Activated CD4-positive, CD25-positive, alpha-beta regulatory T cell (primary cell): ENCODE measurements at regions not wholly inside any gene's neighbourhood (a gene's known extent, or its start where the extent isn't known, plus 50 kb on each side); places are given as distances from the start of the nearest gene placed in this dataset.

Experiments
- DNase-seq, 4 experiments: peaks; one replicate each; lab custom pipeline; 2025; lab: John Stamatoyannopoulos, UW

DNA sequence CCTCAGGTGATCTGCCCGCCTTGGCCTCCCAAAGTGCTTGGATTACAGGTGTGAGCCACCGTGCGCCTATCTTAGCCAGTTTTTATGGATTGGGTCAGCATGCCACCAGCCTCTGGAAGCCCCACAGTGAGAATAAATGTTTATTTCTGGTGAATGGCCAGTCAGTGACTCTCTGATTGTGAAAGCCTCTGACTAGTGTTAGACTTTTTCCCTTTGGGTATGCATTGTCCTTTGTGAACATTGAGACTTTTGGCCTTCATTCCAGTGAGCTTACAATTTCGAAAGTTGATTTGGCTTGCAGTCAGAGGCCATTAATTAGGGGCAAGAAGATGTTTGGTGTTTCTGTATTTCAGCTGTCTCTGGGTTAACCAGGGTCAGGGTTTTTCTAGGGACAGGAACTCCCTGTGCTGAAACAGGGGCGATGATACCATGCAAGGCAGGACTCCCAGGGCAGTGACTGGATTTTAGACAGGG is 274.5 kb upstream of the C2CD4B start:
- DNase-seq = no peak

DNA sequence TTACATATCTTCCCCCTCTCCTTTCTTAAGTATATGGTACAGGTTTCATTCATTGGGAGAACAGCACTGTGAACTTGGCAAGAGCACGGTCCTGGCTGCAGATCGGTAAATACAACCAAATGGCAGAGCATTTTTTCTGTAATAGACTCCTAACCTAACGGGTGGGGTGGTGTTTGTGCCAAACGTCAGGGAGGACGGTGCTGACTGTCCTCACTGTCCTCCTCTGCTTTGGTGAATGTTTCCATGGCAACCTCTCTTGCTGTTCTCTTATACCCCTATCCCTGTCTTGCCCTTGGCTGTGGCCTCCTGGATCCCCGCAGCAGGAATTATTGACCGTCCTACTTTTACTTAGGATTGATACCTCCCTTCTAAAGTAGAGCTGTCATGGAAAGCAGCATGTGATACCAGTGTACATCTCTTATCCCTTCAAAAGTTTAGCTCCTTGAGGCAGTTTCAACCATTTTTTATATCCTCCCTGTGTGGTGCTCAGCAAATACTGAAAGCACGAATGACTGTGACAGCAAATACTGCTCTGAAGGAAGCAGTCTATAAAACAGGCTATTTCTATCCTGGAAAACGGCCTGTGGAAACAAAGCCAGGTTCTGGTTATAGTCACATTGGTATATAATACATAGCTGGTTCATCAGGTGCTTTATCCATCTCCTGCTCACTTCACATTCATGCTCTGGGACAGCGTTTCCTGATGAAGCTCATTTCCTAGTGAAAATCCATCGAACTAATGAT is 275.4 kb upstream of the C2CD4B start:
- DNase-seq = no peak

DNA sequence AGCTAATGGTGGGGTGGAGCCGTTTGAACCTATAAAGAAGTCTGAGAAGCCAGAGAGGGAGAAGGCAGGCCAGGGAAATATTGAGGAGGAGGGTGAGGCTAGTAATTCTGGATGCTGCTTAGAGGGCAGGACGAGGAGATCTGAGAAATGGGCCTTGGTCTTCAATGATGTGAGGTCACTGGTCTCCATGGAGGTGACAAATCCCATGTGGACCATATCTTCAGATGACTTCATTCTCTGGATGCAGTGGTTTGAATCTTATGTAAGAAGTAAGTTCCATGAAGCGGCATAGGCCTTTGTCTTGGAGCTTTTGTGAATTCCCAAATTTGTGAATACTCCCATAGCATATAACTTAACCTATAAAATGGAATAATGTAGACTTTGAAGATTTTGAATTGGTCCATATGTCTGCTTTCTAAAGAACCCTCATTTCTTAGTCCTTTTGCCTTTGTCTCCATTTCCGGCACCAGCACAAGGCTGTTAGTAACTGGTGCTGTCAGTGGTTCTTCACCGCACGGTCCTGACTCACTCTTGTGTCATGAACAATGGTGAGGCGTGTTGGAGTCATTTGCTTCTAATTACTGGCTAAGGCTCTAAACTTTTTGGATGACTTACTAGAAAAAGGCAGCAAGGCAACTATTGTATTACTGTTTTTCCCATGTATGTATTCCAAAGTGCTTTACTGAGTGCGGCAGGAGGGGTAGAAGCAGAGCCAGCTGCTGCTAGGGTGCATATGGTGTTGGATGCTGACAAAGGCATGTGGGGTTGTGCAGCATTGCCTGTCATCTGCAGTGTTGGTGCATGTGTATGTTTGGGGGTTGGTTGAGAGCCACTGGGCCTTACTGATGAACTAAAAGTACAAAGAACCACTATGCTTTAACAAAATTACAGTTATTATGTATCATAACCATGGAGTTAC is 279.3 kb upstream of the C2CD4B start:
- DNase-seq = no peak

- DNase-seq = no peak
These were observed 280.2 kb upstream of the C2CD4B start for GRCh38 chr15:62445244-62445643.

GRCh38 chr15:62446984-62447383 is 281.9 kb upstream of the C2CD4B start:
- DNase-seq = no peak

DNA sequence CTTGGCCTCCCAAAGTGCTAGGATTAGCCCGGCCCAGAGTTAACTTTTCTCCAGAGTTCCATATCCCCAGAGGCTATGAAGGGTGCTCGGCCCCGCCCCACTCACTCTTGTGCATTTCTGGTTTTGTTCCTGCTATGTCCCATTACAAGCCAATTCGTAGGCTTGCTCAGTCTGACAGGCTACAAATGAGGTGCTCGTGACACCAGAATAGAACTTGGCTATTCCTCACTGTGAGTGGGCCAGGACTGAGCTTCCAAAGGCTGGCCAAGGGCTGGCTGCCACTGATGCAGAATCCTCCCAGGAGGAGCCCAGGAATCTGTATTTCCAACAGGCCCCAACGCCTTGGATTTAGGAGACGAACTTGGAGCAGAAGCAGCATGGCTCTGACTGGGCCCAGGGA is 282.7 kb upstream of the C2CD4B start:
- DNase-seq = no peak

DNA sequence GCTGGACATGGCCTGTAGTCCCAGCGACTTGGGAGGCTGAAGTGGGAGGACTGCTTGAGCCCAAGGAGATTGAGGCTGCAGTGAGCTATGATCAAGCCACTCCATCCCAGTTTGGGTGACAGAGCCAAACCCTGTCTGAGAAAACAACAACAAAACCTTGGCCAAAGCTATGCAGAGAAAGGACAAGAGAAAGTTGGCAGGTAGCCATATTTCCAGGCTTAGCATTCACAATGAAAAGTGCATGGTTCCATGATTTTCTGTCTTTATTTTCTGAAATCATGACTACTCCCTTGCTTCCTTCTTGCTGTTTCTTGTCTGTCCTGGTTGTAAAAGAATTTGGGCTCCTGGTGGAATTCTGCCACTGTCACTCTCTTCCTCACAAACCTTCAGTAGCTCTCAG is 284.6 kb upstream of the C2CD4B start:
- no peak for DNase-seq

- DNase-seq = no peak
These were observed 285.0 kb upstream of the C2CD4B start for GRCh38 chr15:62450061-62450460.

DNA sequence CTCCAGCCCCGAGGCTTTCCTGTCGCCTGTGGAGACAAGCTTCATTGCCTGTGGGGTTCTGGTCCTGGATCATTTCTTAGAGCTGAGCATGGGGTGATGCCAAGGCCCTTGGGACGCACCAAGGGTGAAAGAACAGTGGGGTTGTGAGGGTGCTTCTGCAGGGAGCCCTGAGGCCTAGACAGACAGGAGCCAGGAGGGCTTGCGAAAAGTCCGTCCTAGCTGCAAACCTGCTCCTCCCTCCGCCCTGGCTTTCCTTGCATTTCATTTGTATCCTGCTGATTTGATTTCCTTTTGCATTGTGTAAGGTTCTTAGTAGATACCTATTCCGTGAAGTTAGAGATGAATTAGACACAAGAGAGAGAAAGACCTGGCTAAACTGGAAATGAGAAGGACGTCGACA is 286.9 kb upstream of the C2CD4B start:
- no peak for DNase-seq

- no peak for DNase-seq
These were observed 287.6 kb upstream of the C2CD4B start for GRCh38 chr15:62452667-62453066.

GRCh38 chr15:62453375-62453774 is 288.3 kb upstream of the C2CD4B start:
- DNase-seq = no peak

DNA sequence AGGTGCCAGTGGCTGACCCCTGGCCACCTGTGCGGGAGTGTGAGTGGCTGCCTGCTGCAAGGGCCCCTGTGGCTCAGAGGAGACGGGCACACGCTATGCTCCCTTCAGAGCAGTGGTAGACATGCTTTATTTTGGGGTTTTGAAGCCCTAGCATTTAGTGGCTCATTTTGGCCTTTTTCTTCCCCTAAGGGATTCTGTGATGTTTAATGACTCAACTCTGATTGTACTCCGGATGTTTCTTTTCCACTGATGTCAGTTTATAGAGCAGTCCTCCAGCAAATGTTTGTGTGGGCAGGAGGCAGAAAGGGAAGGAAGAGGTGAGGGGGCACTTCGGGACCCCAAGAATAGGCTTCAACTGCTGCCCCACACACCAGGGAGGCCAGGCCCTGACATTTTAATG is 288.9 kb upstream of the C2CD4B start:
- DNase-seq = no peak

DNA sequence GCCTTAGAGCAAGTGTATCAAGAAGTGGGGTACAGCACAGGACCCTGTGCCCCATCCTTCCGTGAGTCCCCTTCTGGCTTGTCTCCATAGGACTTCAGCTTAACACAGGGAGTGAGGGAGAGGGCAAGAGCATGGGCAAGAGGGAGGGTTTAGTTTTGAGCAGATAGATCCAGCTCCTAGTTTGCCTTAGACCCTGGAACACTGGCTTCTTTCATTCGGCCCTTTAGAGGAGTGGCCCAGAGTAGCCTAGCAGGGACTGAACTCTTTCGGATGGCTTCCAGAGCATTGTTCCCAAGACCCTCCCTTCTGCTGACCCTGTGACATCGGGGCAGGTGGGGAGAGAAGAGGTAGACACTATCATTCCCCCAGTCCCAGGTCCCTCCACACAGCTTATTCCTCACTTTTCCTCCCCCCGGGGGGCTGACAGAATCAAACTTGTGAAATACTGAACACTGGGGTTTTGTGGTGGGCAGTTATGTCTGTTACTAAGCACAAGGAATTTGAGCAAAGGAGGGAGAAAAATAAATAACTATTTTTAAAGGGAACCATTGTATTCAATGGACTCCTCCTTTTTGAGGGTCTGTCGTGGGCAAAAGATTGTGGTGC is 289.6 kb upstream of the C2CD4B start:
- no peak for DNase-seq

- DNase-seq = no peak
These were observed 290.4 kb upstream of the C2CD4B start for GRCh38 chr15:62455441-62455921.

DNA sequence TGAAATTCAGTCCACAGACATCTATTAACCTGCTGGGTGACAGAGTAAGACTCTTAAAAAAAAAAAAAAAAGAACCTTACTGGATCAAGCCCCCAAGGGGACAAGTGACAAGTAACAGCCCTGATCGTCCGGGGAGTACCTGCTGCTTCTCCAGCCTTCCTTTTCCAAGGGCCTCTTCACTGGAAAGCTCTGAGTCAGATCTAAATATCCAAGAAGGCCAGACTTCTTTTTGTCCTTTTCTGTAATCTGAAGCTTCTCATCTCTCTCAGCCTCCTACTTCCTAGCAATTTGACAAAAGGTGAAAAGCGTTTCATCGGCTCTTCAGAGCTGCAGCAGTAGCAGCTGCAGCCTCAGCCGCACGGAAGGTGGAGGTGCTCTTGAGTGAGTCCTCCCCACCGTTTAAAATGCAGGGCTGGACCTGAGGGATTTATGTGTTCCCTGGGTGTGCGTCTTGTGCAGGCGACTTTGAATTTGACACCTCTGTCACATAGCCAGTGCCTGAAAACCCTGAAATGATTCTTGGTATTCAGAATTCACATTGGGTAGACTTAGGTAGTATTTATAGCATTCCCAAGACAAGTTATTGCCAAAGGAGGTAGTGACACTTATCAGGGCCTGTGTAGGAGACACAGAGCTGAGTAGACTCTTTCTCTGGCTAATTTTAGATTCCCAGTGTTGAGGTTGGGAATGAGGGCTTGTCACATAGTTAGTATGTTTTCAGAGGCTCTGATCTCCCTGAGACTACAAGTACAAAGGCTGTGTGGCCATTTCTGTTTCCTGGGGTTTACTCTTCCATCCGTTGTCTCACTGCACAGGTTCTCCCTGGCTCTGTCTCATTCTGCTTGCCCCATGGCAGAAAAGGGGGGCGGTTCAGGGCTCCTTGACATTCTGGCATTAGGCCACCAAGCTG is 291.2 kb upstream of the C2CD4B start:
- DNase-seq = no peak

- no peak for DNase-seq
These were observed 292.0 kb upstream of the C2CD4B start for GRCh38 chr15:62457100-62457499.

DNA sequence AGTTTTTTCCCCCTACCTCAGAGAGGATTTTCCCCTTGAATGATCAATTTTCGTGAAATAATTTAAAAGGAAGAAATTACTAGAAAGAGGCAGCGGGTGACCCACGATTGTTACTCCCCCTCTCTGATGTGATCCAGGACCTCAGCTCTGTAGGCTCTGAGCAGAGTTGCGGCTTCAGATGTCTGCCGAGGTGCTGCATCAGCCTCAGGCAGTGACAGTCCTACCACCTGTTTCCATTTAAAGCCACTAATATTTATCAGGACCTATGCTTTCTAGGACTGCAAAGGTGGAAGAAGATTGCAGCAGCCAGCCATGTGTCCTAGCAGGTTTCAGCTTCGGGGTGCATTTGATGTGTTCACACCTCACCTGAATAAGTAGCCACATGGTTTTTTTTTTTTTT is 294.8 kb upstream of the C2CD4B start:
- no peak for DNase-seq

- DNase-seq = no peak
These were observed 297.2 kb upstream of the C2CD4B start for GRCh38 chr15:62462268-62462667.

GRCh38 chr15:62462721-62463120 is 297.6 kb upstream of the C2CD4B start:
- no peak for DNase-seq

- no peak for DNase-seq
These were observed 299.6 kb upstream of the C2CD4B start for GRCh38 chr15:62464705-62465104.

- DNase-seq = no peak
These were observed 300.1 kb upstream of the C2CD4B start for GRCh38 chr15:62465173-62465572.

GRCh38 chr15:62469478-62469873 is 304.4 kb upstream of the C2CD4B start:
- DNase-seq = no peak
